ENCODE measurements at regions not wholly inside any gene's neighbourhood (a gene's known extent, or its start where the extent isn't known, plus 50 kb on each side); places are given as distances from the start of the nearest gene placed in this dataset.
"Not testable (repeated sequence)": the region's sequence is repeated elsewhere in the genome, so short reads cannot be mapped to it uniquely, and the experiment has no call there.

DNA sequence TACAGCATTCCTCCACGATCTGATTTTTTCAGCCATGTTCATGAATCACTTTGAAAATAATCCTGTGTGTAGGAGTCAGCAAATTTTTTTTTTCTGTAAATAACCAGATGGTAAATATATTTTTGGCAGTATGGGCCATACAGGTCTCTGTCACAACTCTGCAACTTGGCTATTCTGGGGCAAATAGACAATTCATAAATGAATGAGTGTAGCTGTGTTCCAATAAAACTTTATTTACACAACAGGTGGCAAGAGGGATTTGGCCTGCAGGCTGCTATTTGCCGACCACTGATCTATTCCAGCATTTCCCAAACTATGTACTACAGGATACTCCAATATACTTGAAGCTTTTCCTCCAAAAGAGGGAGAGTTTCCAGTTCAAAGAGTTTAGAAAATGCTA, 78.7 kb upstream of the SVIL start:
- no peak for DNase-seq

DNA sequence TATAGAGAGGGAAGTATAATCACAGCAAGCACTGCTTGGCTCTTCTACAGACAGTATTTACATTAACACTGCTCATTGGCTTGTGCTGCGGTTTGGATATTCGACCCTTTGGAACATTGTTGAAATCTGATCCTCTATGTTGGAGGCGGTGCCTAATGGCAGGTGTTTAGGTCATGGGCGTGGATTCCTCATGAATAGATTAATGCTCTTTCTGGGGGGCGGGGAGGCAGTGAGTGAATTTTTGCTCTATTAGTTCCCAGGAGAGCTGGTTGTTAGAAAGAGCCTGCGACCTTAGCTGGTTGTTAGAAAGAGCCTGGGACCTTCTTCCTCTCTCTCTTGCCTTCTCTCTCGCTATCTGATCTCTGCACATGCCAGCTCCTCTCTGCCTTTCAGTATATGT, 77.3 kb upstream of the SVIL start:
- DNase-seq = no peak

DNA sequence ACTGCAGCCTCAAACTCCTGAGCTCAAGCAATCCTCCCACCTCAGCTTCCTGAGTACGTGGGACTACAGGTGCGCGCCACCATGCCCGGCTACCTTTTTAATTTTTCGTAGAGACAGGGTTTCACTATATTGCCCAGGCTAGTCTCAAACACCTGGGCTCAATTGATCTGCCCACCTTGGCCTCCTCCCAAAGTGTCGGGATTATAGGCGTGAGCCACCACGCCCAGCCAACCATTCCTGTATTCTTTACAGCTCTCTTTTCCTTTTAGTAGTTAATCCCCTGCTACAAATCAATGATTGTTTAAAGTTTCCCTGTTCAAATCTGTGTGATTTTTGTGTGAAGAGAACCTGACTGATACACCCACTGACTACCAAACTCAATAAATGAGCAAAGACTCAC, 75.4 kb upstream of the SVIL start:
- DNase-seq = no peak

DNA sequence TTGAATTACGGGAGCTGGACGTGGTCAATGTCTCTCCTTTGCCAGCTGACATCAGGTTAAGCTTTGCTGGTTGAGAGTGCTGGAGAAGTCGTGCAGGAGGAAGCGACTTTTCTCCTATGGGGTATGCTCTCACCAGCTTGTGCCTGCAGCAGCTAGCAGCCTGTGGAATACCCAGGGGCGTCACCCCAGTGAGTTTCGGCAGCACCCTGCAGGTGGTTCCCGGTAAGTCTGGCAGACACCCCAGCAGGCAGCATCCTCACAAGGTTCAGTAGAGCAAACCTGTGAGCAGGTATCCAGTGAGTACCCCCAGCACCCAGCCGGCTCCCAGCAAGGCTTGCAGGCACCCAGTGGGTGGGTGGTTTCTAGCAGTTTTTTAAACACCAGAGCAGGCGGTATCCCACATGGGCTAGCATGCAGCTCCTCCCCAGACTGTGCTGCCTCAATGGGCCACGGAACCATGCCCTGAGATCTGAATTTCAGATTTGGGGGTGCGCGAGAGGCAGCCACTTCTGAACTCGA, 74.8 kb upstream of the SVIL start:
- no peak for DNase-seq

DNA sequence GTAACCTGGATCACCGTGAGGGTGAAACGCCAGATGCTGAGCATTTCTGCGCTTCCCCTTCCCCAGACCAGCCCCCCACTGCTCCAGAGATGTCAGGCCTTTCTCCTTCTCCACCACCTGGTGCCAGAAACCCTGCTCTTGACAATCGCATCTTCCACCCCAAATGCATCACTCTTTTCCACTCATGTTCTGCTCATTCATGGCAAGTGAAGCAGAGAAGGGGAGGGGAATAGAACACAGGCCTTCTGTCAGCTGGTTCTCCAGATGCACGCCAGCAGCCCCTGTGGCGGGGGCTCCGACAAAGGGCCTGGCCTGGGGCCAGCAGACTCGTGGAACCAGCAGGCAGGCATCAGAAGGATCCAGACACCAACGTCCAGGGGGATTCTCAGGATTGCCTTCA, 68.5 kb upstream of the SVIL start:
- no peak for DNase-seq

DNA sequence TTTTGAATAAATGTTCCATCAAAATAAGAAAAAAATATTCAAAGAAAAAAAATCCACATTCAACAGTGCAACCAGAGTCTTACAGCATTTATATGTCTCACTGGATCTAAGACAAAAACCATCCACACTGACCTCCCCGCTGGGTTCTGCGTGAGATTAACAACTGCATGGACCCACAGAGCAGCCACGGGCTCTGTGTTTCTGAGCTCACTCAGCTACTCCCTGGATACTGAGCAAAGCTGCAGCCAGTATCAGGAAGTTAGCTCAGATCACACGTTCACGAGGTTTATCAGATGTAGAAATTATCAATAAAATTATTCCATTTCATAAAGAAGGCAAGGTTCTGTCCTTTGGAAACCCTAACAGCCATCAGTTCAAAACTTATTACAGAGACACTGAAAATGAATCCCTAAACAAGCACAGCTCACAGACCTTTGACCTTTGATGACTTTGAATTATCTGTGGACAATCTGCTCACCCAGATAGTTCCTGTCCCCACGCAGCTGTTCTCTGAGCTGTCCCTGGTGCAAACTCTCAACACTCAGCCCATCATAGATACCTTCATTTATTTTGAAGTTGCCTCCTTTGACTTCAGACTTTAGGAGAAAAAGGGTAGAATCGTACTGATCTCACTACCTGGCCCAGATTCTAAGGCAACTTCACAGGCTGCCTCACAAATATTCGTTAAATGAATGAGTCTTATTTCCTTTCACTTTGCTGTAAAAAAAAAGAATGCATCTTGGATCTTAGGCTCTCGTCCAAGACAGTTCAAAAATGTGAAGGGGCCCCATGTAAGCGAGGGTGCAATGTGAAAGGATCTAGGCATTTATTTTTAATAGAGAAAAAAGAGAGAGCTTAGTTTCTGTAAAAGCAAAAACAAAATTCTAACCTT, 67.7 kb upstream of the SVIL start:
- no peak for DNase-seq

DNA sequence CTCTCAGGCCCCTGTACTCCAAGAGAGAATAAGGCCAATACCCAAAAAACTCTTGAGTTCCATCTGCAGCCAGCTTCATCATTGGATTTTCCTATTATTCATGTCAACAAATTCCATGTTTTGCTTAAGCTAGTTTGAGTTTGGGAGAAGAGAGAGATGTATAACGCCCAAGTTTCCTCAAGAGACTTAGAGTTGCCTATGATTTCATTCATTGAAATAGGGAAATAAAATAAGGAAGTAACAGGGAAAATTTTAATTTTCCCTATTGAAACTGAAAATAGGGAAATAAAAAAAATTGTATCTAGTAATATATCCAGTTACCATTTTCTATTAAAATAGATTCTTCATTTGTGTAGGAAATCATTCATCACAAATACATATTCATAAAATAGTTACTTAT, 66.5 kb upstream of the SVIL start:
- DNase-seq = no peak

DNA sequence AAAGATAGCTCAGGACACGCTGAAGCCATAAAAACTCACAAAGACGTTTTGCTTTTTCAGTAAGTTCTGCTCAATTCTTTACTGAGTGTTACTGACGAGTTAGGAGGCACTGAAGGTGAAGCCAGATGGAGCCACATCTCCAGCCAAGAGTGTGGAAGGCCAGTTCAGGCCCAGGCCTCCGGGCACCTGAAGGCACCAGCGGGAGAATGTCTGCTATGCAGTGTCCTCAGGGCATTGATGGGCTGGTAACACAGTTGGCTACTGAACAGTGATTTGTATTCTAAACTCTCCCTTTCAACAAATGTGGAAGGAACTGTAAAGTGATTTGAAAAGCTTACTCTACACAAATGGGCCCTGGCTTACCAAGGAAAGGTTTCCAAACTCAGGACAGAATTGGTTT, 64.8 kb upstream of the SVIL start:
- no peak for DNase-seq

DNA sequence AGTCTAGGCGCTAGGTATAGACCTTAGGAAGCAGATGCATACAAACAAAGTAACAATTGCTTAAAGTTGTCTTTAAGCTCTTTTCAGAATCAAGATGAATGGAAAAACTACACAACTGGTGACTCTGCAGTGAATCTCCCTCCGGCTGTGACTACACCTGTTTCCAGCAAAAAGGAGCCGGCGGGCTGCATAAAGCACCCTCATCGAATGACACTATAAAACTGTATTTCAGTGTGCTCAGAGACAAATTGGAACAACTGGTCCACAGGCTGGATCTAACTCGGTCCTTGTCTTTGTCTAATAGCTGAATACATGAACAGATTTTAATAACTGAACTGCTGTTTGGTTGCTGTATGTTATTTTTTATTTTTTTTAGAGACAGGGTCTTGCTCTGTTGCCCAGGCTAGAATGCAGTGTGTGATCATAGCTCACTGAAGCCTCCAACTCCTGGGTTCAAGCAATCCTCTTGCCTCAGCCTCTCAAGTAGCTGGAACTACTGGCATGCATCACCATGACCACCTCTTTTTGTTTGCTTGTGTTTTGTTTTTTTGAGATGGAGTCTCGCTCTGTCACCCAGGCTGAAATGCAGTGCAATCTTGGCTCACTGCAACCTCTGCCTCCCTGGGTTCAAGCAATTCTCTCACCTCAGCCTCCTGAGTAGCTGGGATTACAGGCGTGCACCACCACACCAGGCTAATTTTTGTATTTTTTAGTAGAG, 64.2 kb upstream of the SVIL start:
- no peak for DNase-seq

DNA sequence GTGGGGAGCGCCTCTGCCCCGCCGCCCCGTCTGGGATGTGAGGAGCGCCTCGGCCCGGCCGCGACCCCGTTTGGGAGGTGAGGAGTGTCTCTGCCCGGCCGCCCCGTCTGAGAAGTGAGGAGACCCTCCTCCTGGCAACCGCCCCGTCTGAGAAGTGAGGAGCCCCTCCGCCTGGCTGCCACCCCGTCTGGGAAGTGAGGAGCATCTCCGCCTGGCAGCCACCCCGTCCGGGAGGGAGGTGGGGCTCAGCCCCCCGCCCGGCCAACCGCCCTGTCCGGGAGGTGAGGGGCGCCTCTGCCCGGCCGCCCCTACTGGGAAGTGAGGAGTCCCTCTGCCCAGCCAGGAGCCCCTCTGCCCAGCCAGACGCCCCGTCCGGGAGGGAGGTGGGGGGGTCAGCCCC, 61.8 kb upstream of the SVIL start:
- not testable (repeated sequence) for DNase-seq

DNA sequence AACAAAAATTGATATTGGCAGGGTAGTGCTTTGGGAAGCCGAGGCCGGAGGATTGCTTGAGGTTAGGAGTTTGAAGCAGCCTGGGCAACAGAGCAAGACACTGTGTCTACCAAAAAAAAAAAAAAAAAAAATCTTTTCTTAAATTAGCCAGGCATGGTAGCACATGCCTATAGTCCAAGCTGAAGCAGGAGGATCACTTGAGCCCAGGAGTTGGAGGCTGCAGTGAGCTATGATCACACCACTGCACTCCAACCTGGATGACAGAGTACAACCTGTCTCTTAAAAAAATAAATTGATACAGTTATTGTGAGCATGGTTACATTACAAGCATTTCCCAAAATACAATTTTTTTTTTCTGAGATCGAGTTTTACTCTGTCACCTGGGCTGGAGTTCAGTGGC, 59.4 kb upstream of the SVIL start:
- DNase-seq = no peak

DNA sequence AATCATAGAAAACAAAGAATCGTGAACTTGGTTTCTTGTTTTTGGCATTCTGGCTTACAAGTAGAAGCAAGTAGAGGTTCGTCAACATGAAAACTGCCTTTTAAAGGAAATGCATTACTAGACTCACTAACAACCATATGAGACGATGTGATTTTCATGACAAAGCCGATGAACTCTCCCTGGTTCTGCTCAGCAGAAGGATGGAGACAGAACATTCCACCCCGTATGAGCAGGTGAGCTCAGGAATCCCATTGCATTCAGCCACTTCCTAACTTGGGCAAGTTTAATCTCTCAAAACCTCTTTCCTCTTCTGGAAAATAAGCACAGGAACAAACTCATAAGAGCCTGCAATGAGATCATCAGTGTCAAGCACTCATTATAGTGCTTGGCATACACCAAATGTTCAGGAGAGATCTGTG, 57.4 kb upstream of the SVIL start:
- DNase-seq = no peak

DNA sequence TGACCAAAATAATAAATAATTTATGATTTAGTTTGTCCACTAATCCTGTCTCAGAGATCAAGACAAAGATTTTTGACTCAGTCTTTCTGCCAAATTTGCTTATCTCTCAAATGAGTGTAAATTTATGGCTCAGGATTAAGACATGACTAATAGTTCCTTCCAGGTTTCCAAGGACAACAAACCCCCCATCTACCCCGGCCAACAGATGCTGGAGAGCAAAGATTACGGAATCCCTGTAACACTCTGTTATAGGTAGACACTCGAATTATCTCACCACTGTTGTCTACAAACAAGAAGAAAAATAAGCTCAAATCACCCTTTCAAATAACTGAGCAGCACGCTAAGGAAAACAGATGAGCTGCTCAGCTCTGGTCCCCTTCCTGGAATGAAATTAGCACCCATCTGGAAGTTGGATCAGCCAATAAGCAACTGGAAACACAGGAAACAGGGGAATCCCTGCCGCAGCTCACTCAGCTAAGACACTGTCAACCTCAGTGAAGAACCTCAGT, 56.8 kb upstream of the SVIL start:
- DNase-seq = no peak

DNA sequence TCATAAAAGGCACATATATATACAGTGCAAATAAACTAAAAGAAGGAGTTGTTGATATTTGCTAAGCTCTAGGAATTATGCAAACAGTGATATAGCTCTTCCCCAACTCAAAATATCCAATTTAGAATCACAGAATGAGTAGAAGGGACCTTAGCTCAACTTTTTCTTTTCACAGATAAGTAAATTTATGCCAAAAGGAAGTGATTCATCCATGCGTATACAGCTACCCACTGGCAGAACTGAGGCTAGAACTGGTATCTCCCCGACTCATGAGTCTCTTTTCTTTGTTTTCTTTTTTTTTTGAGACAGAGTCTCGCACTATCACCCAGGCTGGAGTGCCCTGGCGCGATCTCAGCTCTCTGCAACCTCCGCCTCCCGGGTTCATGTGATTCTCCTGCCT, 54.2 kb upstream of the SVIL start:
- peak; percentile 24 for DNase-seq

DNA sequence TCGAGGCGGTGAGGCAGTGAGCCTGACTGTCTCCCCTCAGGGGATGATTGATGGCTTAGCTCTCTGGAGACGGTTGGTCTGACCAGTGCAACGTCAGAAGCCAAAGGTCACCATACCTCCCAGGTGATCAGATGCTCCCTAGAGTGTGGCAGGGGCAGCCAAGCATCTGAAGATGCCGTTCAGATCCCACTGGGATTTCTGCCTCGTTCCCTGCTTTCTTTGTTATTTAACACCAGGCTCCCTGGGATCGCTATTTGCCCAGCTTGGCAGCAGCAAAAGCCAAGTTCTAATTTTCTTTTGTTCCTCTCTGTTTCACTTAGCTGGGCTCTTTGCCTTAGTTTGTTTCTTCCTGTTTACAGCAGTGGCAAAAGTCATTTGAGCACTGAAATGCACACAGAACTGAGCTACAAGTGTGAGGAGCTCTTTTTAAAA, 53.5 kb upstream of the SVIL start:
- no peak for DNase-seq

DNA sequence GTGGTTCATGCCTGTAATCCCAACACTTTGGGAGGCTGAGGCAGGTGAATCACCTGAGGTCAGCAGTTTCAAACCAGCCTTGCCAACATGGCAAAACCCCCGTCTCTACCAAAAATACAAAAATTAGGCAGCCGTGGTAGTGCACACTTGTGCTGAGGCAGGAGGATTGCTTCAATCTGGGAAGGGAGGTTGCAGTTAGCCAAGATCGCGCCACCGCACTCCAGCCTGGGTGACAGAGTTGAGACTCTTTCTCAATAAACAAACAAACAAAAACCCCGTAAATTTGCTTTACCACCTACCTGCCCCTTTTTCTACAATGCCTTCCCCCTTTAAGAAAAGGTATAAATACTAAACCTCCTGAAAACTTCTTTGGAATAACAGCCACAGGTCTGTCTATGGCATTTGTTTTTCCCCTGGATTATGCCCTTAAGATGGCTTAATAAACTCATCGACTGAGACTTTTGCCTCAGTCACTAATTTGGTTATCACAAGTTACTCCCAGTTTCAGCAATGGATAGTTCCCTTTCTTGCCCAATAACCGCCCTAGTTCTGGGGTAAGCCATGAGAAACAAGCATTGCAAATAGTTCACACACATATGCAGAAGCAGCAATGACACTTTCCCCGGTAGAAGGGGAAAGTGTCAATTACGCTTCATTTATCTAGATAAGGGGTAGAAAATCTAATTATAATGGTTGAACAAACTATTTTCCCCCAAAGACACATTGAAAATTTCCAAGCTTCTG, 52.8 kb upstream of the SVIL start:
- no peak for DNase-seq

DNA sequence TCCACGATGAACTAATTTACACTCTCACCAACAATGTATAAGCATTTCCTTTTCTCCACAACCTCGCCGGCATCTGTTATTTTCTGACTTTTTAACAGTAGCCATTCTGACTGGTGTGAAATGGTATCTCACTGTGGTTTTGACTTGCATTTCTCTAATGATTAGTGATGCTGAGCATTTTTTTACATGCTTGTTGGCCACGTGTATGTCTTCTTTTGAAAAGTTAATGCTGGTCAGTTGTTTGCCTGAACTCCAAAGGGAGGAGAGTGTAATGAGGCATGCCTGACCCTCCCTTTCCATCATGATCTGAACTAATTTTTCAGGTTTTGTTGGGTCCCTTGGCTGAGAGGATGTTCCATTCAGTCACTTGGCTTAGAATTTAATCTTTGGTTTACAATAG, 50.7 kb upstream of the SVIL start:
- no peak for DNase-seq

Measured in stimulated activated CD4-positive, alpha-beta T cell treated with anti-CD3 and anti-CD28 coated beads, Interleukin-15, amount 100 ng/mL, for 24 hours (primary cell).